T-helper 2 cell treated with Interferon-gamma antibody and Interleukin-4, amounts not matched to agents 5 μg/mL and 100 μg/mL, for 36 hours (primary cell): ENCODE measurements at regions not wholly inside any gene's neighbourhood (a gene's known extent, or its start where the extent isn't known, plus 50 kb on each side); places are given as distances from the start of the nearest gene placed in this dataset.

Source experiments
- DNase-seq: peaks from one replicate; pipeline ENCODE4 v3.0.0; 2021; ENCODE audit warnings: low spot score
- H3K27ac Mint-ChIP-seq: one replicate; pipeline ENCODE4 v1.8.0; 2021; ENCODE audit warnings: mild to moderate bottlenecking, mixed read lengths
- H3K27me3 Mint-ChIP-seq: one replicate; pipeline ENCODE4 v1.8.0; 2021; ENCODE audit warnings: low read depth, mixed read lengths
- H3K36me3 Mint-ChIP-seq: one replicate; pipeline ENCODE4 v1.8.0; 2021; ENCODE audit warnings: low read depth, mixed read lengths
- H3K4me1 Mint-ChIP-seq: one replicate; pipeline ENCODE4 v1.8.0; 2021; ENCODE audit warnings: low read depth, mixed read lengths
- H3K4me3 Mint-ChIP-seq: one replicate; pipeline ENCODE4 v1.8.0; 2022; ENCODE audit warnings: mild to moderate bottlenecking, moderate library complexity, mixed read lengths
- H3K9me3 Mint-ChIP-seq: one replicate; pipeline ENCODE4 v1.8.0; 2021; ENCODE audit warnings: mixed read lengths

DNA sequence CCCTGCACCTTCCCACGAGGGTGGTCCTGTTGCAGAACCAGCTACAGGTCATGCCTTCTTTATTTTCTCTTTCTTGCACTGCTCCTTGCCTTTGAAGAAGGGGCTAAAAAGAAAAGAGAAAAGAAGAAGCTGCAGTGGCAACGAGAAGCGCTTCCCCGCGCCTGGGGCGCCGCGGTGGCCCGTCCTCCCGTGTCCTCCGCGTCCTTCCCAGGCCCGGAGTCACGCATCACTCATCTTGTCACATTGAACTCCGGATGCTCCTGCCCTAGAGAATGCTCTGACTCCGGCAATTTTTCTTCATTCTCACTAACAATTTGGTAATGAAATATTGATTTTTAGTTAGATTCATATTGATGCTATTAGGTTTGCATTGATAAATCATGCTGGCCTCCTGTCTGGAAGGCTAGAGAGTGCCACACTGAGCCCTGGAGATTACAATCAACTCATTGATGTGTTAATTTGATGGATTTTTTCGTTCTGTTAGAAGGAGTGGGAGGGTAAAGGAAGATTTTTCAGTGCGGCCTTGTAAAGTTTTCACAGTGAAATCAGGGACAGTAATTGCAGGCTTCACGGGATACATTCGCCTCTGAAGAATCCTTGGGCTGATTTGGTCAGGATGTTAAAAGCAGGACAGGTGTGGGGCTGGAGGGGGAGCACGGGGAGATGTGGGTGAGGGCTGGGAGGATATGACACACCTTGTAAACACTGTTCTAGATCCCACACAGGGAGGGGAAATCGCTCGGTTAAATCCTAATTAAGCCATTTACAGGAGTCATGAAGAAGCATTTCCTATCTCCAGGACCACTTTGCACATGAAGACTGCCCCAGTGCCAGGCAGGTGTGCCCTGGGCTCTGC, 349.3 kb downstream of the ZNF516 start:
- DNase-seq, result no peak
- no peak overlapping the region for H3K27ac Mint-ChIP-seq
- H3K27me3 Mint-ChIP-seq, result no peaks in the 10 kb centered on the region
- H3K9me3 Mint-ChIP-seq, result no peaks in the 10 kb centered on the region
- no peak overlapping the region for H3K4me3 Mint-ChIP-seq
- no peaks in the 10 kb centered on the region for H3K4me1 Mint-ChIP-seq
- no peaks in the 10 kb centered on the region for H3K36me3 Mint-ChIP-seq

DNA sequence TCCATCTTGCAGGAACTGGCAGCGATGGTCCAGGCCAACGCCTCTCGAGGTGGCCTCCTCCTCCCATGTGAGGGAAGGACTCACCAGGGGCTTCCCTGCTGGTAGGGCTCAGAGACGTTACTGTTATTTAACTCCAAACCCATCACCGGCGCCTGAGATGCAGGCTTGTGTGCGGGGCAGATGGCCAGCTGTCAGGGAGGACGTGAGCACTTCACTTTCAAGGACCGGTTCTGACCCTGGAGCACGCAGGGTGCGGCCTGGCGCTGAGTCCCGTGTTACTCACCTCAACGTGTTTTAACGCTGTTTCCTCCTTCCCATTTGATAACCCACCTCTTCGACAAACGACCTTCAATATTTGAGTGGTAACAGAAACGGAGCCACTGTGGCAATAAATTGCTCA, 350.2 kb downstream of the ZNF516 start:
- no peaks in the 10 kb centered on the region for H3K4me1 Mint-ChIP-seq
- H3K9me3 Mint-ChIP-seq, result no peaks in the 10 kb centered on the region
- H3K27ac Mint-ChIP-seq, result no peak overlapping the region
- H3K4me3 Mint-ChIP-seq, result no peak overlapping the region
- H3K36me3 Mint-ChIP-seq, result no peaks in the 10 kb centered on the region
- H3K27me3 Mint-ChIP-seq, result no peaks in the 10 kb centered on the region
- DNase-seq, result no peak

DNA sequence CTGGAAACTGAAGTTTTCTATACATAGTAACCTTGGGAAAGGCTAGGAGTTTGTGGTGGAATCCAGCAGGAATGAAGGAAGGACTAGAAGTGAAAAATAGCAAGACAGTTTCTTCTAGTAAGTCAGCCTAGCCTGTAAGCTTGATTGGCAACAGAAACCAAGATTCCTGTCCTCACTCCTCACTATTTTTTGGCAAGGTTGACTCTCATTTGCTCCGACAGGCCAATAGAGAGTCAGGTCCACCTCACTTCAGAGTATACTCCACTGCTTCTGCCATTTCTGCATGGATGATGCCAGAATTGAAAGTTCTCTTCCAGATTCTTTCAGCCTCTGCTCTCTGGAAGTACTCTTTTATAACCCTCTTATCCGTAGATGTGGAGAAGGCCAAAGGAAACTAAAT, 352.4 kb downstream of the ZNF516 start:
- no peak overlapping the region for H3K27ac Mint-ChIP-seq
- no peaks in the 10 kb centered on the region for H3K4me1 Mint-ChIP-seq
- no peaks in the 10 kb centered on the region for H3K27me3 Mint-ChIP-seq
- H3K36me3 Mint-ChIP-seq, result no peaks in the 10 kb centered on the region
- H3K9me3 Mint-ChIP-seq, result no peaks in the 10 kb centered on the region
- DNase-seq, result no peak
- no peak overlapping the region for H3K4me3 Mint-ChIP-seq

DNA sequence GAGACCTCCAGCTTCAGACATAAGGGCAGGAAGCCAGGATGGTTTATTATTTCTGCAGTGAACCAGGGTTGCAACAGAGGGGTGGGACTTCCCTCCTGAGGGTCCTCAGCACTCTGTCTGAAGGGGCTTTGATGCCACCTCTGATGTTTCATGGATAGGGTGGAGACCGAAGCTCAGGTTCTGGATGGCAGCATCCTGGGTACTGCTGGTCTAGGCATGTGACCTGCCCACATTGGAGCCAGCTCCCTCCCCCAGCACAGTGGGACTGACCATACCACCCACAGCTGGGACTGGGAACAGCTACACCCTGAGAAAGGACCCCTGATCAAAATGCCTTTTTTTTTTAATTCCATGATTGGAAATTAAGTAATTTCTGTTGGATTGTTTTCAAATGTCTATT, 355.2 kb downstream of the ZNF516 start:
- Mint-ChIP-seq H3K4me3 (no peak overlapping the region), H3K4me1 (no peaks in the 10 kb centered on the region), H3K36me3 (no peaks in the 10 kb centered on the region), H3K27ac (no peak overlapping the region), H3K27me3 (no peaks in the 10 kb centered on the region), H3K9me3 (no peaks in the 10 kb centered on the region)
- DNase-seq, result no peak

DNA sequence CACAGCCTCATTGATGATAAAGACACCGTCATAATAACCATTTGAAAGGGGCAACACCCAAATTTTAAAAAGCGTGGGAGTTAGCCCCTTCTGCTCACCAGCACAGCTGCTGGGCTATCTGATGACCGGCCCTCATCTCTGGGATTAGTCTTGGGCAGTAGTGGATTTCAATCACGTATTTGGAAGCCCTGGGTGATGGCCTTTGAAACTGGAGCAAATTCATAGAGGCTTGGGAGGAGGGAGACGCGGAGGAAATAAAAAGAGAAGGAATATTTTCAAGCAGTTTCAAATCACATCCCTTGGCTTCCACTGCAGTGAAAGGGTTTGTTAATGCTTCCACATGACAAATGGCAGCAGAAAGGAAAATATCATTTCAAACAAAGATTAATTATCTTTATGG, 357.8 kb downstream of the ZNF516 start:
- Mint-ChIP-seq H3K36me3 (no peaks in the 10 kb centered on the region), H3K27me3 (no peaks in the 10 kb centered on the region), H3K4me3 (no peak overlapping the region), H3K4me1 (peaks cover 5% of the 10 kb centered on the region), H3K27ac (no peak overlapping the region), H3K9me3 (peaks cover 3% of the 10 kb centered on the region)
- no peak for DNase-seq

DNA sequence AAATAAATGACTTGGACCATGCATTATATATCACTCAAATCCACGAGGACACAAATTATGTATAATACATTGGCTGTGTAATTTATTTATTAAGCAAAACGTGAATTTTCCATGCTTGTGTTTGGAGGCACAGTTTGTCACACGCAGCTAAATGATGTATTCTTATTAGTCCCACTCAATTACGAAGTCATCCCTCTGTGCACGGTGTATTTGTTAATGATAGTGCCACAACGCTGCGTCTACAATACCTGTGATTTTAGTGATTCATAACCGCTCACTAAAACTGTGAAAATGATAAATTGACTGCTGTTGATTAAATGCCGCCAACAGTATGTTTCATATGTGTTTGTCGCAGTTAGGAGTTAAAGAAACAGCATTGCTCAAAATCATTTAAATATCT, 358.3 kb downstream of the ZNF516 start:
- DNase-seq, result no peak
- Mint-ChIP-seq H3K4me3 (no peak overlapping the region), H3K27me3 (no peaks in the 10 kb centered on the region), H3K4me1 (peaks cover 6% of the 10 kb centered on the region), H3K27ac (no peak overlapping the region), H3K36me3 (no peaks in the 10 kb centered on the region), H3K9me3 (peaks cover 3% of the 10 kb centered on the region)

DNA sequence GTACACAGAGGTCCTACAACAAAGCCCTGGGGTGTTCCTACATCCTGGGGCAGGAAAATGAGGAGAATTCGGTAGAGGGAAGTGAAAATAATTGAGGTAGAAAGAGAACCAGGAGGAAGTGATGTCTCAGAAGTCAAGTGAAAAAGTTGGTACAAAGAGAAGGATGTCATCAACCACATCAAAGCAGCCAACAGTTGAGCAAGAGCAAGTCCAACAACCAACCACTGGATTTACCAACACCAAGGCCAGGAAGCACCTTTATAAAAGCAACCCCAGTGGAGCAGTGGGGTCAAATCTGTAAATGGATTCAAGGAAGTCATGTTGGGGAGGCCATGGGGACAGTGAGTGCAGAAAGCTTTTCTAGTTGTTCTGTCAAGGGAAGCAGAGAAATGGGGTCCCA, 360.4 kb downstream of the ZNF516 start:
- Mint-ChIP-seq H3K4me3 (no peak overlapping the region), H3K9me3 (peaks cover 3% of the 10 kb centered on the region), H3K4me1 (peaks cover 7% of the 10 kb centered on the region), H3K36me3 (no peaks in the 10 kb centered on the region), H3K27ac (no peak overlapping the region), H3K27me3 (no peaks in the 10 kb centered on the region)
- no peak for DNase-seq

DNA sequence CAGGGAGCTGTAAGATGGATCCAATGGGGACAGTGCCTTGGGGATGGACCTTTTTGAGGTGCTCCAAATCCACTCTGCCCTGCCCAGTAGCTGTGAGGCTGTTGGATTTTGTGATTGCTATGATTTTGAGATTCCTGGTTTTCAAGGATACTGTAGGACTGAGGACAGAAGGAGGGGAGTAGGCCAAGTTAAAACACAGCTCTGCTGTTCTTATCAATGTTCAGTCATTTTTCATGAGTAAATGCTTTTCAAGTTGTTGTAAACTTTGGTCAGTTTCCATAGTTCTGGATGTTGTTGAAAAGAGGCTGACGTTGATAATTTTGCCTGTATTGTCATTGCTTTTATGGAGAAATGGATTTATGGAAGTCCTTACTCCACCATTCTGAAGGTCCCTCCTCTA, 361.2 kb downstream of the ZNF516 start:
- Mint-ChIP-seq H3K4me3 (no peak overlapping the region), H3K36me3 (no peaks in the 10 kb centered on the region), H3K4me1 (peaks cover 7% of the 10 kb centered on the region), H3K9me3 (peaks cover 3% of the 10 kb centered on the region), H3K27me3 (no peaks in the 10 kb centered on the region), H3K27ac (no peak overlapping the region)
- DNase-seq, result no peak

DNA sequence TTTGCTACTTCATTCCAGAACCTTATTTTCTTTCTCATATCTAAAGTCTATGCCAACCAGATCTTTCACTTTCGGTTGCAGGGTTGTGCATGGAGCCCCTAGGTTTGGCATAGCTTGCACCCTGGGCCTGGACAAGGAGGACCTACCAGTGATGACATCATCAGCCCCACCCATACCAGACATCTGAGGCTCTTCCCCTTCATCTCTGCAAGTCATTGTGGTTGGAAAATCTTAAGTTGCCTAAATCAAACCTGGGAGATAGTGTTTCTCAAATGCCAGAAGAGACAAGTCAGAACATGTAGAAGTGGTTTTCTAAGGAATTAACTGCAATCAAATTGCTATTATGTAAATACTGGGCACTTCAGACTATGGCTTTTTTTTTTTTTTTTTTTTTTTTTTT, 363.3 kb downstream of the ZNF516 start:
- Mint-ChIP-seq H3K27ac (no peak overlapping the region), H3K4me1 (peaks cover 7% of the 10 kb centered on the region), H3K36me3 (no peaks in the 10 kb centered on the region), H3K9me3 (peaks cover 3% of the 10 kb centered on the region), H3K27me3 (no peaks in the 10 kb centered on the region), H3K4me3 (no peak overlapping the region)
- peak; percentile 18 for DNase-seq

DNA sequence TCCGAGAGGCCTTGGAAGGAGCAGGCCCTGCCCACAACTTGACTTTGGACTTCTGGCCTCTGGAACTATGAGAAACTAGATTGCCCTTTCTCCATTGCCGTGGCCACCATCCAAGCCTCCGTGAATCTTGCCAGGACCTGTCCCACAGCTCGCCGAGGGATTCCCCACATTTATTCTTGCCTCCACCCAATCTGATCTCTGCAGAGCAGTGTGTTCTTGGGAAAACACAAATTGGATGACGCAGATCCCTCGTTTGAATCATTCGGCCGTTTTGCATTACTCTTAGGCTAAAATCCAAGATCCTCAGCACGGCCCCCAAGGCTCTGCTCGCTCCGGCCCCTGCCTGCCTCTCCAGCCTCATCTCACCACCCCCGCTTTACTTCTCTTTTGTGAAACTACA, 364.2 kb downstream of the ZNF516 start:
- Mint-ChIP-seq H3K4me3 (no peak overlapping the region), H3K36me3 (no peaks in the 10 kb centered on the region), H3K9me3 (peaks cover 3% of the 10 kb centered on the region), H3K27ac (no peak overlapping the region), H3K27me3 (no peaks in the 10 kb centered on the region), H3K4me1 (peaks cover 7% of the 10 kb centered on the region)
- DNase-seq, result no peak

DNA sequence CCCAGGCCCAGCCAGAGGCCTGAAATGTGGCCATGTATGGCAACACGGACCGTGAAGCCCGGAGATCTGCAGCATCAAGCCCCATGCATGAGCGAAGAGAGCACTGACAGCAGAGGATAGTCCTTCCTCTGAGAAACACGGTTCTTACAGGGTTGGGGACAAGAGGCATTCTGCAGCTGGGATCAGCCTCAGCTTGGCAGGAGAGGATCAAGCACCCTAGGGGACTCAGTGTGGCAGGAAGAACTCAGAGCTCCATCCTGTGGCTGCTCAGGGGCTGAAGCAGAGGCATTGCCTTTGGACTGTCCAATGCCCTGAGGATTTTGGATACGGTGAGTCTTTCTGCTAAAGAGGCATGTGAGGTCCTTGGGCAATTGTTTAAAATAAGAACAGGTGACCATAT, 368.7 kb downstream of the ZNF516 start:
- Mint-ChIP-seq H3K36me3 (no peaks in the 10 kb centered on the region), H3K27me3 (no peaks in the 10 kb centered on the region), H3K4me1 (no peaks in the 10 kb centered on the region), H3K4me3 (no peak overlapping the region), H3K27ac (no peak overlapping the region), H3K9me3 (no peaks in the 10 kb centered on the region)
- DNase-seq, result no peak

DNA sequence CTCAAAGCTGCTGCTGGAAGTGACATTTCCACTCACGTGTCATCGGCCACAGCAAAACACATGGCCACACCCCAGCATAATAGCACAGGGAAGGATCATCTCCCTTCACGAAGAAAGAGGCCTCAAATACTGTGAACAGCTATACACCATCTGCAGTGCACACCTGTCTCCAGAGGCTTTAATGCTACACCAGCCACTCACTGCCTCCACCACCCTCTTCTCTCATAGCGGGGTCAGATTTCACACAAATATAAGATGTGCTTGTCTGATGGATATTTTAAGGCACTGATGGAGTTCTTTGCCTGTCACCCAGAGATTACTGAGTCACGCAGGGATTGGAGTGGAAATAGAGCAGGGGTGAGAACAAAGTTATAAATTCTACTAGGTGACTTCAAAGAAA, 374.0 kb downstream of the ZNF516 start:
- Mint-ChIP-seq H3K4me1 (no peaks in the 10 kb centered on the region), H3K4me3 (no peak overlapping the region), H3K36me3 (no peaks in the 10 kb centered on the region), H3K9me3 (no peaks in the 10 kb centered on the region), H3K27me3 (no peaks in the 10 kb centered on the region), H3K27ac (no peak overlapping the region)
- DNase-seq, result no peak

DNA sequence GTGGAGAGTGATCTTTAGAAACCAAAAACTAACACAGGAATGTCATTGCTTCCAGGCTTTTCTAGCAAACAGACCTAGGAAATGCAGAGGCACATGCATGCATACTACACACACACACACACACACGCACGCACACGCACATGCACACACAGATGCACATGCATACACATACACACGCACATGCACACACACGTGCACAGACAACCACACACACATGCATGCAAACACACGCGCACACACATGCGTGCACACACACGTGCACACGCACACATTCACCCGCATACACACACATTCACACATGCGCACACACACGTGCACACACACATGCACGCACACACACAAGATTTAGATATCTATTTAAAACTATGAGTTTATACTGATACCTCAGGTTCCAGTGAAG, 379.5 kb downstream of the ZNF516 start:
- no peak for DNase-seq
- H3K27me3 Mint-ChIP-seq, result no peaks in the 10 kb centered on the region
- no peak overlapping the region for H3K27ac Mint-ChIP-seq
- no peaks in the 10 kb centered on the region for H3K36me3 Mint-ChIP-seq
- no peak overlapping the region for H3K4me3 Mint-ChIP-seq
- no peaks in the 10 kb centered on the region for H3K9me3 Mint-ChIP-seq
- H3K4me1 Mint-ChIP-seq, result no peaks in the 10 kb centered on the region

DNA sequence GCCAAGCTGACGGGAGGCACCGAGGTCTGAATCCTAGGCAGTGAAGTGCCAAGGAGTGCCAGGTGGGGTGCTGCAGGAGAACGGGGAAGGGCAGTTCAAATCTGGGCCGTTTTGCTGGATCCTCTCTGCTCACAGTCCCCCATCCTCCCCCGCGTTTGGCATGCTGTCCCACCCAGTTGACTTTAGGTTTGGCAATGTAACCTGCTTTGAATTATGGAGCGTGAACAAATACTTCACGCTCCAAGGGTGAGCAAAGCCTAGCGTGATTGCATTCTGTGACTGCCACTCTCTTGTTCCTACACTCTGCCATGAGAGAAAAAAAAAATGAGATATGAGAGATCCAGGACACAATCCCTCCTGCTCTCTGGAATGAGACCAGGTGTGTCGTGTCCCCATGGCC, 381.9 kb downstream of the ZNF516 start:
- Mint-ChIP-seq H3K9me3 (peaks cover 3% of the 10 kb centered on the region), H3K4me1 (no peaks in the 10 kb centered on the region), H3K36me3 (no peaks in the 10 kb centered on the region), H3K4me3 (no peak overlapping the region), H3K27ac (no peak overlapping the region), H3K27me3 (no peaks in the 10 kb centered on the region)
- no peak for DNase-seq

DNA sequence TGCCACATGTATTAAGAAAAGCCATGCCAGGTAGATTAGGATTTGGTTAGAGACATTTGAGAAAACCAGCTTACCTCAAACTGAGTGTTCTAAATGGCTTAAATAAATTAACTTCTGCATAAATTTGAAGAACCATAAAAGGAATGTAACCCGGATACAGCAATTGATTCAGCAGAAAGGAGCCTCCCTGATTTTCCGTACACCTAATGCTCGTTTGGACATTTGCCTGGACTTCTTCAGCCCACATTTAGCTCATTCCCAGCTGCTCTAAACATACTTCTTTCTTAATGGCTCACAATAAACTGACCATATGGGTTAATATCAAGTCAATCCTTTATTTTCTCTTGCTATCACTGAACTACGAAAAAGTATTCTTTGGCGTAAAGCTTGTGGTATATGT, 392.4 kb downstream of the ZNF516 start:
- H3K4me1 Mint-ChIP-seq, result no peaks in the 10 kb centered on the region
- no peak overlapping the region for H3K4me3 Mint-ChIP-seq
- H3K27ac Mint-ChIP-seq, result no peak overlapping the region
- H3K27me3 Mint-ChIP-seq, result no peaks in the 10 kb centered on the region
- no peaks in the 10 kb centered on the region for H3K36me3 Mint-ChIP-seq
- DNase-seq, result no peak
- H3K9me3 Mint-ChIP-seq, result peaks cover 3% of the 10 kb centered on the region
